Peyer's patch (tissue), 4 donors: ENCODE measurements at regions not wholly inside any gene's neighbourhood (a gene's known extent, or its start where the extent isn't known, plus 50 kb on each side); places are given as distances from the start of the nearest gene placed in this dataset.

Experiments
- DNase-seq, 3 donors: peaks; one replicate each; pipeline ENCODE4 v3.0.0-alpha.2; 2017 to 2019
- H3K27ac ChIP-seq, 4 donors: fragments of 200-600 bp; sonication (generic); one replicate each; pipeline ENCODE4 v1.5.1; 2016 to 2019
- H3K27me3 ChIP-seq, 2 donors: fragments of 200-600 bp; sonication (generic); one replicate each; pipeline ENCODE4 v1.5.1; 2019
- H3K36me3 ChIP-seq, 3 donors: fragments of 200-600 bp; sonication (generic); one replicate each; pipeline ENCODE4 v1.5.1; 2016 to 2019
- H3K4me1 ChIP-seq, 4 donors: fragments of 200-600 bp; sonication (generic); one replicate each; pipeline ENCODE4 v1.5.1; 2016 to 2019
- H3K4me3 ChIP-seq, 4 donors: fragments of 200-600 bp; sonication (generic); 1 replicate in 3 of 4; 2 replicates in 1 of 4; pipeline ENCODE4 v1.5.1; 2016 to 2019; ENCODE audit warnings: mild to moderate bottlenecking in 1 of 4
- H3K9me3 ChIP-seq, 4 donors: fragments of 200-600 bp; sonication (generic); one replicate each; pipeline ENCODE4 v1.5.1; 2016 to 2019; ENCODE audit warnings: mild to moderate bottlenecking in 1 of 4
- POLR2A ChIP-seq, 2 donors: fragments of 450-650 bp; IDR thresholded peaks; one replicate each; pipeline ENCODE4 v1.5.1; 2017; ENCODE audit warnings: antibody characterized with exemption in 2 of 2, mild to moderate bottlenecking in 2 of 2, moderate library complexity in 2 of 2
- TF ChIP-seq, protein P1 (sequence below), 6 experiments: fragments of 450-650 bp in 4 of 6; fragments of 200-600 bp in 2 of 6; sonication (generic) in 1 of 6; IDR thresholded peaks; one replicate each; pipeline ENCODE4 v1.5.1; 2017 to 2019; ENCODE audit warnings: antibody characterized with exemption in 6 of 6, mild to moderate bottlenecking in 3 of 6, moderate library complexity in 1 of 6

DNA sequence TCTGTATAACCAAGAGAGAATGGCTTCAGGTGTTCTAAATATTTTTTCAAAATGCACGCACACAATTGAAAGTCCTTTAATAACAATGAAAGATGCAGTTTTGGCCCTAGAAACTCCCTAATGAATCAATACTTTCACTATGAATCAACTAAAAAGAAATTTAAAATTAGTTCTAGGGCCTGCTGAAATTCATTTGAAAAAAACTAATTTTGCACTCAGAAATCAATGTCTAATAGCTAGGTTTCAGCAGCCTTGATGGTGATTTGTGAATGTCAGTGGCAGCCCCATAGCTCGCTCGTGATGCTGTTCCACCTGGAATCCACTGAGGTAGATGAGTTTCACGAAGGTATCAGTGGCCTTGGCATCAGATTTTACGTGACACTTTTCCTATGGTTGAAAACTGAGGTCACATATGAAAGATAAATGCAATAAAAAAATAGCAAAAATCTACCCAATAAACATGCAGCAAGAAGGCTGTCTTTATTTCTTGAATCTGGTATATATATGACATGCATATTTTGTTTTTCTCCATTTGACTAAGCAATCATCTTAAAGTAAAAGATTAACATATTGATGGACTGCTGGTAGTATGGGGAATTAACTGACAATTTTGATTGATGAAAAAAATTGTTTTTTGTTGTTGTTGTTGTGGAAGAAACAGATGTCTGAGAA is 141.0 kb downstream of the AKAP11 start:
- Histone ChIP-seq H3K4me1 (no peaks in the 10 kb centered on the region), H3K9me3 (no peaks in the 10 kb centered on the region), H3K27me3 (no peaks in the 10 kb centered on the region), H3K27ac (no peak overlapping the region), H3K36me3 (no peaks in the 10 kb centered on the region), H3K4me3 (no peak overlapping the region)
- TF ChIP-seq, protein P1, sequence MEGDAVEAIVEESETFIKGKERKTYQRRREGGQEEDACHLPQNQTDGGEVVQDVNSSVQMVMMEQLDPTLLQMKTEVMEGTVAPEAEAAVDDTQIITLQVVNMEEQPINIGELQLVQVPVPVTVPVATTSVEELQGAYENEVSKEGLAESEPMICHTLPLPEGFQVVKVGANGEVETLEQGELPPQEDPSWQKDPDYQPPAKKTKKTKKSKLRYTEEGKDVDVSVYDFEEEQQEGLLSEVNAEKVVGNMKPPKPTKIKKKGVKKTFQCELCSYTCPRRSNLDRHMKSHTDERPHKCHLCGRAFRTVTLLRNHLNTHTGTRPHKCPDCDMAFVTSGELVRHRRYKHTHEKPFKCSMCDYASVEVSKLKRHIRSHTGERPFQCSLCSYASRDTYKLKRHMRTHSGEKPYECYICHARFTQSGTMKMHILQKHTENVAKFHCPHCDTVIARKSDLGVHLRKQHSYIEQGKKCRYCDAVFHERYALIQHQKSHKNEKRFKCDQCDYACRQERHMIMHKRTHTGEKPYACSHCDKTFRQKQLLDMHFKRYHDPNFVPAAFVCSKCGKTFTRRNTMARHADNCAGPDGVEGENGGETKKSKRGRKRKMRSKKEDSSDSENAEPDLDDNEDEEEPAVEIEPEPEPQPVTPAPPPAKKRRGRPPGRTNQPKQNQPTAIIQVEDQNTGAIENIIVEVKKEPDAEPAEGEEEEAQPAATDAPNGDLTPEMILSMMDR (IDR thresholded peaks at IDR 0.05), result no peak
- no peak for TF ChIP-seq POLR2A (IDR thresholded peaks at IDR 0.05)
- DNase-seq, result no peak

DNA sequence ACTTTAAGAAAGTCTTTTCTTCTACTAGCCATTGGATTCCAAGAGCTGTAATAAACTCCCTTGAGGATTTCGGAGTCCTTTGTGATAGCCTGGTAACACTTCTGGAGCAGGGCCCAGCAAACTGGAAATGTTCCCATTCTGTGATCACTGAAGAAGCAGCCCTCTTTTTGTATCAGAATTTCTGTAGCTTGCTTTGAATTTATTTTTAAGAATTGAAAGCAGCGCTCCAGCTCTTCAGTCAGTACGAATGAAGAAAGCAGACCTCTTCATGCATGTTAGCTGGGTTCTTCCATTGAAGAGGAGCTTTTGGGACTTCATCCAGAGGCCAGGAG is 141.5 kb downstream of the AKAP11 start:
- Histone ChIP-seq H3K4me1 (no peaks in the 10 kb centered on the region), H3K27me3 (no peaks in the 10 kb centered on the region), H3K4me3 (no peak overlapping the region), H3K36me3 (no peaks in the 10 kb centered on the region), H3K27ac (no peak overlapping the region), H3K9me3 (no peaks in the 10 kb centered on the region)
- no peak for DNase-seq
- TF ChIP-seq, protein P1 (IDR thresholded peaks at IDR 0.05), result no peak
- TF ChIP-seq POLR2A (IDR thresholded peaks at IDR 0.05), result no peak

DNA sequence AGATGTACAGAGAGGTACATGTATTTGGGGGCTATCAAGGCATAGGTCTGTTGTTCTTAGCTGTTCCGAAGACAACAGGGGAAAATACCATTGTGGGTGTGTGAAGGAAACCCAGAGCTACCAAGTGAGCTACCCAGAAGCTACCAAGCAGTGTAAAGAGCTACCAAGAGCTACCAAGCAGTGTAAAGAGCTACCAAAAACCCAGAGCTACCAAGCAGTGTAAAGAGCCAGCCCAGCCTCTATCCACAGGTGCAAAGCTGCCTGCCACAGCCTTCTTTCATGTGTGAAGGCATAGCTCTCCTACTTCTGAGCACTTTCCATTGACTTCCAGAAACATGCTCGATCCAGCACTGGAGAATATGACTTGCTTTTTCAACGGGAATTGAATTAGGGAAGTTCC is 145.7 kb downstream of the AKAP11 start:
- no peak overlapping the region for H3K27ac ChIP-seq
- no peak overlapping the region for H3K4me3 ChIP-seq
- H3K27me3 ChIP-seq, result no peaks in the 10 kb centered on the region
- DNase-seq, result no peak
- H3K4me1 ChIP-seq, result no peaks in the 10 kb centered on the region
- no peaks in the 10 kb centered on the region for H3K36me3 ChIP-seq
- no peaks in the 10 kb centered on the region for H3K9me3 ChIP-seq
- TF ChIP-seq, protein P1 (IDR thresholded peaks at IDR 0.05), result no peak
- no peak for TF ChIP-seq POLR2A (IDR thresholded peaks at IDR 0.05)

DNA sequence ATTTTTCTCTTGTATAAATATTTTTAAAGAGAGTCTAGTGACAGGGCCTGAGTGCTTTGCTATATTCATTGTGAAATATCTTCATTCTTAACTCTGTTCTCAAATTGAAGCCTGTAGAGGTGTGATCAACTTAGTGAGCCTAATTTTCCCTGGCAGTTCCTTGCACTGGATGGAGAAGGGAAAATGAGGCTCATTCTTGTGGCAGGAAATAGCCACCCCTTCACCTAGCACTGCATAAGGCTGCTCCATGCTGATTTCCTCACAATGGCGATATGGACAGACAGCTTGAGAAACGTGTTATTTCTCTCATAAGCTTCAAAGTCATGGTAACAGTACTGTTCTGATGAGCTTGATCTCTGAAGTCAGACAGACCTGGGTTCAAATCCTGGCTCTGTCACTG is 146.2 kb downstream of the AKAP11 start:
- Histone ChIP-seq H3K27ac (no peak overlapping the region), H3K4me3 (no peak overlapping the region), H3K9me3 (no peaks in the 10 kb centered on the region), H3K27me3 (no peaks in the 10 kb centered on the region), H3K4me1 (no peaks in the 10 kb centered on the region), H3K36me3 (no peaks in the 10 kb centered on the region)
- TF ChIP-seq, protein P1 (IDR thresholded peaks at IDR 0.05), result no peak
- no peak for TF ChIP-seq POLR2A (IDR thresholded peaks at IDR 0.05)
- no peak for DNase-seq

DNA sequence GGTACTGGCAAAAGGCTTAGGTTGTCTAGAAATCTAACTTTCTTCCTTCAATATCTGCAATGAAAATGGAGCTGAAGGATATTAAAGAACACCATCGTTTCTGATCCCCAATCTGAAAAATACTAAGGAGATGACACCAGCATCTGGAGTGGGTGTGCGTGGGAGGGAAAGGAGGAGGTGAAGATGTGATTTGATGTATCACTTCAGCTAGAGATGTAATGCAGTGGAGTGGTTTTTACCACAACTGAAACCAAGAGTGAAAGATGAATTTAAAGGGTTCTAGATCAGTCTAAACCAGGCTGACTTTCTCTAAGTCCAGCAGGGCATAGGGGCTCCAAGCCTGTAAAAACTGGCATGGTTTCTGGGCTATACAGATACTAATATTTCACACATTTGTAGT is 148.4 kb downstream of the AKAP11 start:
- no peaks in the 10 kb centered on the region for H3K4me1 ChIP-seq
- TF ChIP-seq POLR2A (IDR thresholded peaks at IDR 0.05), result no peak
- TF ChIP-seq, protein P1 (IDR thresholded peaks at IDR 0.05), result no peak
- H3K27me3 ChIP-seq, result no peaks in the 10 kb centered on the region
- no peak overlapping the region for H3K27ac ChIP-seq
- no peaks in the 10 kb centered on the region for H3K36me3 ChIP-seq
- DNase-seq, result no peak
- H3K9me3 ChIP-seq, result no peaks in the 10 kb centered on the region
- H3K4me3 ChIP-seq, result no peak overlapping the region

DNA sequence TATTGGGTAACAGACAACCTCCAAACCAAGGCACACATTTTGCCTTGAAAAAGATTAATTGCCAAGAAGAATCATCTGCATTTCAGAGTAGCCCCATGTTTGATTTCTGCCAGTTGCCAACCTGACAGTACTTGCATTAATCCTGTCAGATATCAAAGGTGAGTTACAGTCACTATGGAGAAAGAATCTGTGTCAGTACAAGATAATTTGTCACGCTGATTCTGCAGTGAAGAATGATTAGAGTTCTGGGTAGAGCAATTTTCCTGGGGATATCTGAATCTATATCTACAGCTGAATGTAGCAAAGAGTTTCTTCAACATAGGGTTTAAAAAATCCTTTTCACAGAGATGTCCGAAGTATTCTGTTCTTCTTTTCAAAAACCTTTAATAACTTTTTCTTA is 150.7 kb downstream of the AKAP11 start:
- Histone ChIP-seq H3K9me3 (no peaks in the 10 kb centered on the region), H3K4me1 (no peaks in the 10 kb centered on the region), H3K27me3 (no peaks in the 10 kb centered on the region), H3K36me3 (no peaks in the 10 kb centered on the region), H3K27ac (no peak overlapping the region), H3K4me3 (no peak overlapping the region)
- no peak for DNase-seq
- TF ChIP-seq, protein P1 (IDR thresholded peaks at IDR 0.05), result no peak
- TF ChIP-seq POLR2A (IDR thresholded peaks at IDR 0.05), result no peak
